ENCODE measurements at regions not wholly inside any gene's neighbourhood (a gene's known extent, or its start where the extent isn't known, plus 50 kb on each side); places are given as distances from the start of the nearest gene placed in this dataset.

DNA sequence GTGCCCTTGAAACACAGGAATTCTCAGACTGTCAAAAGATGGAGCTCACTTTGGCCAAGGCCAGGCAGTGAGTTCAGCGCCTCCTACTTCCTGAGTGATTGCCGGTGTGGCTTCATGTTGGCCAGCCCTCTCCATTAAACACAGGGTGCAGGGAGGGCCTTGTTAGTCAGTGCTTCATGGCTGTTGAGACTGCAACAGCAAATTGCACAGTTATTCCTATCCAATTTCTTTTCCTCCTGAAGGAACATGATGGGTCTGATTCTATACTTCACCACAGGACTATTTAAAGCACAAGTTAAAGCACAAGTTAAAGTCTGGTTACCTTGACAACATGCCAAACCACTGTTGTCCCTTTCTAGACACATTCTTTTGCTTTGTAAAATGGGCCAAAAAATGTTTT lies 156.6 kb downstream of the SIPA1L2 start:
- peak; percentile 94 for TF ChIP-seq POLR2AphosphoS5 (IDR thresholded peaks at IDR 0.05)
- no peak for TF ChIP-seq SMC3 (conservative IDR thresholded peaks at IDR 0.05; ENCODE audit: poor library complexity)
- TF ChIP-seq, protein P1, sequence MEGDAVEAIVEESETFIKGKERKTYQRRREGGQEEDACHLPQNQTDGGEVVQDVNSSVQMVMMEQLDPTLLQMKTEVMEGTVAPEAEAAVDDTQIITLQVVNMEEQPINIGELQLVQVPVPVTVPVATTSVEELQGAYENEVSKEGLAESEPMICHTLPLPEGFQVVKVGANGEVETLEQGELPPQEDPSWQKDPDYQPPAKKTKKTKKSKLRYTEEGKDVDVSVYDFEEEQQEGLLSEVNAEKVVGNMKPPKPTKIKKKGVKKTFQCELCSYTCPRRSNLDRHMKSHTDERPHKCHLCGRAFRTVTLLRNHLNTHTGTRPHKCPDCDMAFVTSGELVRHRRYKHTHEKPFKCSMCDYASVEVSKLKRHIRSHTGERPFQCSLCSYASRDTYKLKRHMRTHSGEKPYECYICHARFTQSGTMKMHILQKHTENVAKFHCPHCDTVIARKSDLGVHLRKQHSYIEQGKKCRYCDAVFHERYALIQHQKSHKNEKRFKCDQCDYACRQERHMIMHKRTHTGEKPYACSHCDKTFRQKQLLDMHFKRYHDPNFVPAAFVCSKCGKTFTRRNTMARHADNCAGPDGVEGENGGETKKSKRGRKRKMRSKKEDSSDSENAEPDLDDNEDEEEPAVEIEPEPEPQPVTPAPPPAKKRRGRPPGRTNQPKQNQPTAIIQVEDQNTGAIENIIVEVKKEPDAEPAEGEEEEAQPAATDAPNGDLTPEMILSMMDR (IDR thresholded peaks at IDR 0.05; ENCODE audit: poor library complexity, severe bottlenecking), result no peak
- TF ChIP-seq RAD21 (conservative IDR thresholded peaks at IDR 0.05), result no peak
- TF ChIP-seq EP300 (conservative IDR thresholded peaks at IDR 0.05; ENCODE audit: poor library complexity, severe bottlenecking), result no peak
- TF ChIP-seq, protein P2, sequence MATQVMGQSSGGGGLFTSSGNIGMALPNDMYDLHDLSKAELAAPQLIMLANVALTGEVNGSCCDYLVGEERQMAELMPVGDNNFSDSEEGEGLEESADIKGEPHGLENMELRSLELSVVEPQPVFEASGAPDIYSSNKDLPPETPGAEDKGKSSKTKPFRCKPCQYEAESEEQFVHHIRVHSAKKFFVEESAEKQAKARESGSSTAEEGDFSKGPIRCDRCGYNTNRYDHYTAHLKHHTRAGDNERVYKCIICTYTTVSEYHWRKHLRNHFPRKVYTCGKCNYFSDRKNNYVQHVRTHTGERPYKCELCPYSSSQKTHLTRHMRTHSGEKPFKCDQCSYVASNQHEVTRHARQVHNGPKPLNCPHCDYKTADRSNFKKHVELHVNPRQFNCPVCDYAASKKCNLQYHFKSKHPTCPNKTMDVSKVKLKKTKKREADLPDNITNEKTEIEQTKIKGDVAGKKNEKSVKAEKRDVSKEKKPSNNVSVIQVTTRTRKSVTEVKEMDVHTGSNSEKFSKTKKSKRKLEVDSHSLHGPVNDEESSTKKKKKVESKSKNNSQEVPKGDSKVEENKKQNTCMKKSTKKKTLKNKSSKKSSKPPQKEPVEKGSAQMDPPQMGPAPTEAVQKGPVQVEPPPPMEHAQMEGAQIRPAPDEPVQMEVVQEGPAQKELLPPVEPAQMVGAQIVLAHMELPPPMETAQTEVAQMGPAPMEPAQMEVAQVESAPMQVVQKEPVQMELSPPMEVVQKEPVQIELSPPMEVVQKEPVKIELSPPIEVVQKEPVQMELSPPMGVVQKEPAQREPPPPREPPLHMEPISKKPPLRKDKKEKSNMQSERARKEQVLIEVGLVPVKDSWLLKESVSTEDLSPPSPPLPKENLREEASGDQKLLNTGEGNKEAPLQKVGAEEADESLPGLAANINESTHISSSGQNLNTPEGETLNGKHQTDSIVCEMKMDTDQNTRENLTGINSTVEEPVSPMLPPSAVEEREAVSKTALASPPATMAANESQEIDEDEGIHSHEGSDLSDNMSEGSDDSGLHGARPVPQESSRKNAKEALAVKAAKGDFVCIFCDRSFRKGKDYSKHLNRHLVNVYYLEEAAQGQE (IDR thresholded peaks at IDR 0.05; ENCODE audit: borderline replicate concordance), result peak; percentile 13
- TF ChIP-seq EZH2 (IDR thresholded peaks at IDR 0.05; ENCODE audit: borderline replicate concordance, insufficient read depth, low read length, poor library complexity, severe bottlenecking), result no peak
- TF ChIP-seq MXI1 (conservative IDR thresholded peaks at IDR 0.05; ENCODE audit: poor library complexity, severe bottlenecking), result no peak
- no peak for TF ChIP-seq TAF1 (IDR thresholded peaks at IDR 0.05; ENCODE audit: low read depth)
- no peaks in the 10 kb centered on the region for H3K27me3 ChIP-seq (ENCODE audit: insufficient read depth, low read depth, low read length)
- no peaks in the 10 kb centered on the region for H3K9me3 ChIP-seq (ENCODE audit: low read length)
- no peaks in the 10 kb centered on the region for H3K79me2 ChIP-seq (replicated peaks; ENCODE audit: insufficient read depth, low read length)
- H4K20me1 ChIP-seq (ENCODE audit: insufficient read depth), result no peaks in the 10 kb centered on the region
- H3K27ac ChIP-seq (ENCODE audit: low read length), result no peak overlapping the region
- H3K4me2 ChIP-seq (ENCODE audit: low read length), result no peak overlapping the region
- no peaks in the 10 kb centered on the region for H3K9me2 ChIP-seq (ENCODE audit: insufficient read depth, low read length)
- no peaks in the 10 kb centered on the region for H3F3A ChIP-seq (ENCODE audit: insufficient read depth, low read length, poor library complexity, severe bottlenecking)
- H3K9ac ChIP-seq (ENCODE audit: low read length), result no peak overlapping the region
- H3K36me3 ChIP-seq (ENCODE audit: insufficient read depth, low read length), result no peaks in the 10 kb centered on the region
- H2AFZ ChIP-seq (ENCODE audit: low read depth, low read length), result no peak overlapping the region
- no peak overlapping the region for H3K4me3 ChIP-seq (ENCODE audit: low read length)

DNA sequence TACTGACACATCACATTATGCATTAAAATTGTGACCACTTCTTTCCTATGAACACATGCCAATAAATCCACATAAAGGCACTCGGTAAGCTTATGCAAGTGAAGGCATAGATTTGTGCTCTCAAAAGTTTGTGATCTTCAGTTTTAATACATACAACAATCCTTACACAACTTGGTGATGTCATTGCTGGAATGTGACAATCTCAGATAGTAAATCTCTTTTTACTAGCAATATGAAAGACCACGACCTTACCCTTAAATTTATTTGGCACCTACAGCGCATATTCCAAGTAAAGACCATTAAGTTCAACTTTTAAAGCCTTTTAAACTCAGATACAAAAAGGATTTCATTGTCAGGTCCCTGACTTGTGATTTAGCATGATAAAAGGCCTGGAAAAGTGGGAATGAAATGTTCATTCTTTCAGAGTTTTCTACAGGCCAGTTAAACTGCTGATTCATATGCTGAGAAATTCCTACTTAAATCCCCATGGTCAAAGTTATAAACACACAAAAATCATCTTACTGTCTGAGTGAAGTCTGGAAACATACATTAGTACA lies 157.4 kb downstream of the SIPA1L2 start:
- Histone ChIP-seq H2AFZ (ENCODE audit: low read depth, low read length) (no peak overlapping the region), H3K9me2 (ENCODE audit: insufficient read depth, low read length) (no peaks in the 10 kb centered on the region), H4K20me1 (ENCODE audit: insufficient read depth) (no peaks in the 10 kb centered on the region), H3K4me3 (ENCODE audit: low read length) (no peak overlapping the region), H3K36me3 (ENCODE audit: insufficient read depth, low read length) (no peaks in the 10 kb centered on the region), H3K27me3 (ENCODE audit: insufficient read depth, low read depth, low read length) (no peaks in the 10 kb centered on the region), H3K27ac (ENCODE audit: low read length) (no peak overlapping the region), H3K9ac (ENCODE audit: low read length) (no peak overlapping the region), H3K79me2 (replicated peaks; ENCODE audit: insufficient read depth, low read length) (no peaks in the 10 kb centered on the region), H3F3A (ENCODE audit: insufficient read depth, low read length, poor library complexity, severe bottlenecking) (no peaks in the 10 kb centered on the region), H3K4me2 (ENCODE audit: low read length) (no peak overlapping the region), H3K9me3 (ENCODE audit: low read length) (no peaks in the 10 kb centered on the region)
- TF ChIP-seq EZH2 (IDR thresholded peaks at IDR 0.05; ENCODE audit: borderline replicate concordance, insufficient read depth, low read length, poor library complexity, severe bottlenecking) (no peak), MXI1 (conservative IDR thresholded peaks at IDR 0.05; ENCODE audit: poor library complexity, severe bottlenecking) (no peak), EP300 (conservative IDR thresholded peaks at IDR 0.05; ENCODE audit: poor library complexity, severe bottlenecking) (no peak), RAD21 (conservative IDR thresholded peaks at IDR 0.05) (no peak), TAF1 (IDR thresholded peaks at IDR 0.05; ENCODE audit: low read depth) (no peak), POLR2AphosphoS5 (IDR thresholded peaks at IDR 0.05) (no peak), SMC3 (conservative IDR thresholded peaks at IDR 0.05; ENCODE audit: poor library complexity) (no peak)
- TF ChIP-seq, protein P1 (IDR thresholded peaks at IDR 0.05; ENCODE audit: poor library complexity, severe bottlenecking), result no peak
- TF ChIP-seq, protein P2 (IDR thresholded peaks at IDR 0.05; ENCODE audit: borderline replicate concordance), result no peak
